ENCODE measurements at regions not wholly inside any gene's neighbourhood (a gene's known extent, or its start where the extent isn't known, plus 50 kb on each side); places are given as distances from the start of the nearest gene placed in this dataset.
A peak's percentile ranks its signal among the peaks of the same experiment; 100 is the strongest.

GRCh38 chr18:60228609-60229595, 143.7 kb downstream of the MC4R start:
- Histone ChIP-seq H3K9ac (ENCODE audit: insufficient read depth in 1 of 2, low read length in 2 of 2) (no peak overlapping the region), H3K4me1 (ENCODE audit: control insufficient read depth in 5 of 5, insufficient read depth in 5 of 5, low read length in 5 of 5) (peaks cover 0 to 23% (median 5%) of the 10 kb centered on the region in 5 donors), H3K27me3 (ENCODE audit: control insufficient read depth in 3 of 3, insufficient read depth in 3 of 3, low read length in 2 of 3) (no peaks in the 10 kb centered on the region), H3K27ac (ENCODE audit: low read depth in 1 of 2, low read length in 1 of 2) (no peak overlapping the region), H3K4me3 (no peak overlapping the region), H3K9me3 (ENCODE audit: control insufficient read depth in 4 of 4, insufficient read depth in 3 of 4, low read length in 3 of 4) (peaks cover 0 to 8% (median 2%) of the 10 kb centered on the region in 4 donors), H3K36me3 (ENCODE audit: control insufficient read depth in 4 of 4, insufficient read depth in 4 of 4, low read length in 4 of 4) (no peaks in the 10 kb centered on the region)
- no peak for ATAC-seq (ENCODE audit: insufficient read depth, low FRiP score)
- 55 to 84% methylated on average over 8 of the region's 8 CpGs for WGBS, 2 donors
- no peak for TF ChIP-seq CTCF (IDR thresholded peaks at IDR 0.05; ENCODE audit: control extremely low read depth, extremely low read depth)
- peak; percentile 27 to 94 (median 93) for DNase-seq

- Histone ChIP-seq H3K9ac (ENCODE audit: insufficient read depth in 1 of 2, low read length in 2 of 2) (no peak overlapping the region), H3K36me3 (ENCODE audit: control insufficient read depth in 4 of 4, insufficient read depth in 4 of 4, low read length in 4 of 4) (no peaks in the 10 kb centered on the region), H3K4me1 (ENCODE audit: control insufficient read depth in 5 of 5, insufficient read depth in 5 of 5, low read length in 5 of 5) (no peaks in the 10 kb centered on the region), H3K27ac (ENCODE audit: low read depth in 1 of 2, low read length in 1 of 2) (no peak overlapping the region), H3K4me3 (no peak overlapping the region), H3K9me3 (ENCODE audit: control insufficient read depth in 4 of 4, insufficient read depth in 3 of 4, low read length in 3 of 4) (no peaks in the 10 kb centered on the region), H3K27me3 (ENCODE audit: control insufficient read depth in 3 of 3, insufficient read depth in 3 of 3, low read length in 2 of 3) (no peaks in the 10 kb centered on the region)
- WGBS, 2 donors, result 77 to 81% methylated on average over 5 of the region's 5 CpGs
- ATAC-seq (ENCODE audit: insufficient read depth, low FRiP score) (no peak), DNase-seq (no peak)
- no peak for TF ChIP-seq CTCF (IDR thresholded peaks at IDR 0.05; ENCODE audit: control extremely low read depth, extremely low read depth)
Observed at GRCh38 chr18:60215432-60215831, 157.1 kb downstream of the MC4R start.

GRCh38 chr18:60209042-60209441, 163.5 kb downstream of the MC4R start:
- Histone ChIP-seq H3K9ac (ENCODE audit: insufficient read depth in 1 of 2, low read length in 2 of 2) (no peak overlapping the region), H3K9me3 (ENCODE audit: control insufficient read depth in 4 of 4, insufficient read depth in 3 of 4, low read length in 3 of 4) (no peaks in the 10 kb centered on the region), H3K27ac (ENCODE audit: low read depth in 1 of 2, low read length in 1 of 2) (no peak overlapping the region), H3K27me3 (ENCODE audit: control insufficient read depth in 3 of 3, insufficient read depth in 3 of 3, low read length in 2 of 3) (no peaks in the 10 kb centered on the region), H3K4me3 (no peak overlapping the region), H3K36me3 (ENCODE audit: control insufficient read depth in 4 of 4, insufficient read depth in 4 of 4, low read length in 4 of 4) (no peaks in the 10 kb centered on the region), H3K4me1 (ENCODE audit: control insufficient read depth in 5 of 5, insufficient read depth in 5 of 5, low read length in 5 of 5) (no peaks in the 10 kb centered on the region)
- no peak for TF ChIP-seq CTCF (IDR thresholded peaks at IDR 0.05; ENCODE audit: control extremely low read depth, extremely low read depth)
- 24 to 45% methylated on average over 1 of the region's 1 CpG for WGBS, 2 donors
- DNase-seq (no peak), ATAC-seq (ENCODE audit: insufficient read depth, low FRiP score) (no peak)
